HUES6 (cell line): ENCODE measurements at regions not wholly inside any gene's neighbourhood (a gene's known extent, or its start where the extent isn't known, plus 50 kb on each side); places are given as distances from the start of the nearest gene placed in this dataset.

Experiments used
- H3K27ac ChIP-seq: 2 replicates; pipeline ENCODE4 v1.7.0; 2013; ENCODE audit warnings: low read depth, mild to moderate bottlenecking, low read length, inconsistent platforms
- H3K27me3 ChIP-seq: 2 replicates; pipeline ENCODE4 v1.6.1; 2013; ENCODE audit warnings: low read length; ENCODE audit not compliant: control insufficient read depth, insufficient read depth
- H3K36me3 ChIP-seq: 2 replicates; pipeline ENCODE4 v1.6.1; 2013; ENCODE audit warnings: low read length; ENCODE audit not compliant: control insufficient read depth, insufficient read depth
- H3K4me1 ChIP-seq: 2 replicates; pipeline ENCODE4 v1.6.1; 2013; ENCODE audit warnings: low read length; ENCODE audit not compliant: control insufficient read depth, insufficient read depth
- H3K4me3 ChIP-seq: 2 replicates; pipeline ENCODE4 v1.5.1; 2013; ENCODE audit warnings: low read depth, low read length
- H3K9ac ChIP-seq: one replicate; pipeline ENCODE4 v1.6.1; 2013; ENCODE audit warnings: mild to moderate bottlenecking, low read length
- H3K9me3 ChIP-seq: 2 replicates; pipeline ENCODE4 v1.6.1; 2013; ENCODE audit warnings: low read depth, low read length; ENCODE audit not compliant: control insufficient read depth, insufficient read depth

DNA sequence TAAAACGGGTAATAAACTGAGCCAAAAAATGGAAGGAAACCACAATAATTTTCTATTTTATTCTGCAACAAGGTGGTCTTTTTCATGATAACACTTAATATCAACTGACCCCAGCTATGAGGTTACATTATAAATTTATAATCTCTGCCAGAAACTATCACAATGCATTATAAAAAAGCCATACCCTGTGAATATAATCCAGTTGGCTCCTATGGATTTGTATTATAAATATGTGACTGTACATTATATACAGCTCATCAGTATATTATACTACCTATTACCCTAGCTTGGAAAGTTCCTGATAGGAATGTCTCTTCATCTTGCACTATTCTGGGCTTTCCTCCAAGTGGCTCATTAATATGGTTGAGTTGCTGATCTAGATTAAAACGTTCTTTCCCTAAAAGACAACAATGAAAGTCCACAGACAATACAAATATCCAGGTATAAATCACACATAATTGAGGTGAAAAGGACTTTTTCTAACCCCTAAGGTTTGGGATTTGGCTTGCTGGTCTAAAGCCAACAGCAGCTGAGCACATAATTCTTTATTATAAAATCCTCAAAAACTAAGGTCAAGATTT is 487.7 kb downstream of the TTLL7 start:
- Histone ChIP-seq H3K36me3 (no peaks in the 10 kb centered on the region), H3K27me3 (no peaks in the 10 kb centered on the region), H3K9ac (no peak overlapping the region), H3K4me1 (no peaks in the 10 kb centered on the region), H3K4me3 (no peak overlapping the region), H3K9me3 (no peaks in the 10 kb centered on the region), H3K27ac (no peak overlapping the region)

DNA sequence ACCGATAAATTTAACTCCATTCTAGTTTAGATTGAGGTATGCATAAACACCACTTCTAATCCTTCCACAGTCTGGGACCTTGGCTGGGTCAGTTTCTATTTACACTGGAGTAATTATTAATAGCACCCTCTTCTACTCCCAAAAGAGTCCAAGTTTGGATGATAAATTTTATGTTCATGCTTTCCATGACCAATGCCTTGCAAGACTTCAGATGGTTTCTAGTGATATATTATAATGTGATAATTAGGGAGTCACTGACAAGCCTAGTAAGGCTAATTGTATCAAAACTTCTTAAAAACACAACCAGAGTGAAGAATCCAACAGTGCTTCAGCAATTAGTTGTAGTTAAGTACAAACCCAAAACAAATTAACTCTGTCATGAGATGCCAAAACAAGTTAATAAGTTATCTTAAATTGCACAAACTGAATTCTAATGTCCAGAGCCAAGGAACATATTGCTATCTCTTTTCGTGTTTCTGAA is 489.6 kb downstream of the TTLL7 start:
- Histone ChIP-seq H3K9ac (no peak overlapping the region), H3K9me3 (no peaks in the 10 kb centered on the region), H3K36me3 (no peaks in the 10 kb centered on the region), H3K27ac (no peak overlapping the region), H3K27me3 (no peaks in the 10 kb centered on the region), H3K4me1 (no peaks in the 10 kb centered on the region), H3K4me3 (no peak overlapping the region)

DNA sequence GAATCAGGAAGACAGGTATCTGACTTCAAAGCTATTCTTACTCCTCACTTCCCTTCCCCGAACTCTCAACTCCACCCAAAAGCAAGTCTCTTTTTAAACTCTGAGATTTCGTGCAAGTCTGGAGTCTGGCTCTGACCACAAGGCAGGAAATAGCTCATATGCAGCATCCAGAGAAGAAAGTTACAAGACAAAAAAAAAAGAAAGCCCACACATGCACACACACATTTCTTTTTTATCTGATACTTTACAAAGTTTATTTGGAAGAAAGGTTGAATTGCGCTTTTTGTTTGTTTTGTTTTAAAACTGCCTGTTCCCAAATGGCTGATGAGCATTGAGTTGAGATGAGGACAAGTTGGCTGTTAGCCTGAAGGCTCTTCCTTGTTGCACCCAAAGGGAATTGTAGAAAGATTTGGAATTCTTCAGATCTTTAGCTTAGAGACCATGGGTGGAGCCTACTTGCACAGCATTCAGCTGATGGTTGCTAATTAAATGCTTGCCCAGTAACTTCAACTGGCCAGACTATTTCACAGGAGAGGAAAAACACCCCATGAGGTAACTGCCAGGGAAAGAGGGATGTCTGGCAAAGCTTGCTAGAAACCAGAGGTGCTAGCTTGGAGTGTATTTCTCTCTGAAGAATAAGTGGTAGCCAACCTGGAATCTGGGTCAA is 490.3 kb downstream of the TTLL7 start:
- Histone ChIP-seq H3K36me3 (no peaks in the 10 kb centered on the region), H3K9ac (no peak overlapping the region), H3K27ac (no peak overlapping the region), H3K9me3 (no peaks in the 10 kb centered on the region), H3K4me3 (no peak overlapping the region), H3K27me3 (no peaks in the 10 kb centered on the region), H3K4me1 (no peaks in the 10 kb centered on the region)

DNA sequence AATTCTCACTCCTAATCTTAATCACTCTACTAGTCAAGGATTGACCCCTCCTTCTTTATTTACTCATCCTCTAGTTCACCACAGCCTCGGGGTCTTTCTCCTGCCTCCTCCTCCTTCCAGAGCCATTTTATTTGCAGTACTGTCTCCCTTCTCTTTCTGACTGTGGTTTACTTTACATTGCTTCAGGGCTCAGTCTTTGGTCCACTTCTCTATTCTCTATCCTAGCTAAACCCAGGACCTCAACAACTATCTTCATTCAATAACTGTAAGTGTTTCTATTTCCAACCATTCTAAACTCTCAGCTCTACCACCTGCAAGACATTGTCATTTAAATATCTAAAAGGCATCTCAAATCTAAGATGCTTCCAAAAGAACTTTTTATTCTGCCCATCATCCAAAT is 493.8 kb downstream of the TTLL7 start:
- H3K9me3 ChIP-seq, result no peaks in the 10 kb centered on the region
- no peak overlapping the region for H3K4me3 ChIP-seq
- no peaks in the 10 kb centered on the region for H3K4me1 ChIP-seq
- H3K36me3 ChIP-seq, result no peaks in the 10 kb centered on the region
- no peak overlapping the region for H3K27ac ChIP-seq
- H3K27me3 ChIP-seq, result no peaks in the 10 kb centered on the region
- H3K9ac ChIP-seq, result no peak overlapping the region

DNA sequence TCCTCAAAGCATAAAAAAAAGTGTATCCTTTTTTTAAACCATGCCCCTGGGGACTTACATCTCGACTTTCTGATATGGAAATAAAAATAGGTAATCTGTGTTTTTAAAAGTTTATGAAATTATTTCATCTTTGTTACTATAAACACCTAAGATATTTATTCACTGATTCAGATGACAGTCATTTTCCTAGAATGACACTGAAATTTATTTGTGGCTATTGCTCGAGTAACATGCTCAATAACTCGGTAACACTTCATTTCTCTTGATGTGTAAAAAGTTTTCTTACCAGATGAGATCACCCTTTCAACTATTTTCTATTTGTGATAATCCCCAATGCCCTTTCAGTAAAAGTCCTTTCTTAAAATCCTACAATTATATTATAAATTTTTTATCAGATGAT is 495.8 kb downstream of the TTLL7 start:
- no peaks in the 10 kb centered on the region for H3K36me3 ChIP-seq
- H3K9ac ChIP-seq, result no peak overlapping the region
- no peak overlapping the region for H3K4me3 ChIP-seq
- H3K27ac ChIP-seq, result no peak overlapping the region
- H3K27me3 ChIP-seq, result no peaks in the 10 kb centered on the region
- no peaks in the 10 kb centered on the region for H3K9me3 ChIP-seq
- H3K4me1 ChIP-seq, result no peaks in the 10 kb centered on the region

DNA sequence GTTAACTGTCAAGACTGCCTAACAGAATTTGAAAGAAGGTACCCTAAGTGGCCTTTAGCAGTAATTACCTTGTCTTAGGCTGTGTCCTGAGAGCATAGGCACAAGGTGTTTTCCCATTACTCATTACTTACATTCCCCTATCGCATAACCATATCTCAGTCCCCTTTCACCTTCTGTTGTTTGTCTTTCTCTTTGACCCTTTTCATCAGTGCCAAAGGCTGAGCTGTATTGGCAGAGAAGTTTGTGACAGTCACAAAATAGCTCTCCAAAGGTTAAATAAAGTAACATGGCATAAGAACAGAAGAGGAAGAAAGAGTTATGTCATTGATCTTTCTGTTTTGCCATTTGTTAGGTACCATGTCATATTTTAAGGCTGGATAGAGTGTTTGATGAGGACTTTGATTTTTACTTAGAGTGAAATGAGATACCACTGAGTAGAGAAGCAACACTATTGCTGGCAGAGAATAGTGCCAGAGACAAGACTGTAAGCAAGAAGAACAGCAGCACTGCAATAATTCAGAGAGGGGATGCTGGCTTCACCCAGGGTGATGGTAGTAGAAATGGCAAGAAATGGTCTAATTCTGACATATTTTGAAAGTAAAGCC is 497.8 kb downstream of the TTLL7 start:
- Histone ChIP-seq H3K9ac (no peak overlapping the region), H3K27ac (no peak overlapping the region), H3K36me3 (no peaks in the 10 kb centered on the region), H3K4me1 (no peaks in the 10 kb centered on the region), H3K4me3 (no peak overlapping the region), H3K27me3 (no peaks in the 10 kb centered on the region), H3K9me3 (no peaks in the 10 kb centered on the region)

DNA sequence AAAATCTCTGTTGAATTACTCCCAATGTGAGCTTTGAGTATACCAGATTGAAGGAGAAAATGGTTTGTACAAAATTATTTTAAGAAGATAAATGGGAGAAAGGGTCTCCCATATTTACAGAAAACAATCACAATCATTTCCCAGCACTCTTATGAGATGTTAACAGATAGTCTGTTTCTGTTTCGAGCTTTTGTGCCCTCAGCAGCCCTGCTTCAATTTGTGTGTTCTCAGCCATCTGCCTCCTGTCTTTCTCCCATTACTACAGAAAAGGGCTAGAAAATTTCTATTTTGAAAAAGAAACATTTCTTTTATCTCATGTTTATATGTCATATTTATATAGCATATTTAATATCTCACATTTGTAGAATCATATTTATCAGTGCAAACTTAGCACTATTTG is 498.4 kb downstream of the TTLL7 start:
- Histone ChIP-seq H3K27me3 (no peaks in the 10 kb centered on the region), H3K4me3 (no peak overlapping the region), H3K4me1 (no peaks in the 10 kb centered on the region), H3K9ac (no peak overlapping the region), H3K36me3 (no peaks in the 10 kb centered on the region), H3K9me3 (no peaks in the 10 kb centered on the region), H3K27ac (no peak overlapping the region)

DNA sequence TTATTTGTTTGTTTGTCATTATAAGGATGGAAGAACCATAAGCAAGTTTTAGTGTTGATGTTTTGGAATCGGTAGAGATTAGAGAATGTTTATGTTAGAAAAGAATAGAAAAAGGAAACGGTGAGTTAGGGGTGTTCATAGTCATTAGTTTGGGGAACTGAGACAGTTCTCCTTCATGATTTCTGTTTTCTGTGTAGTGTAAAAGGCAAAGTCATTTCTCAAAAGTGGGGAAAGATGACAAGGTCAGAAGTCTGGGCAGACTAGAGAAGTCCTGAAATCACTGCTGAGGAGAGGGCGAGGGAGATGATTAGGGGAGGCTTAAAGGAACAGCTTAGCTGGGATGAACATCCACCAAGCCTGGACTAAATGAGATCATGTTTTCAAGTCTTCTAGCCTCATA is 498.9 kb downstream of the TTLL7 start:
- Histone ChIP-seq H3K27ac (no peak overlapping the region), H3K4me3 (no peak overlapping the region), H3K9ac (no peak overlapping the region), H3K27me3 (no peaks in the 10 kb centered on the region), H3K4me1 (no peaks in the 10 kb centered on the region), H3K36me3 (no peaks in the 10 kb centered on the region), H3K9me3 (no peaks in the 10 kb centered on the region)

DNA sequence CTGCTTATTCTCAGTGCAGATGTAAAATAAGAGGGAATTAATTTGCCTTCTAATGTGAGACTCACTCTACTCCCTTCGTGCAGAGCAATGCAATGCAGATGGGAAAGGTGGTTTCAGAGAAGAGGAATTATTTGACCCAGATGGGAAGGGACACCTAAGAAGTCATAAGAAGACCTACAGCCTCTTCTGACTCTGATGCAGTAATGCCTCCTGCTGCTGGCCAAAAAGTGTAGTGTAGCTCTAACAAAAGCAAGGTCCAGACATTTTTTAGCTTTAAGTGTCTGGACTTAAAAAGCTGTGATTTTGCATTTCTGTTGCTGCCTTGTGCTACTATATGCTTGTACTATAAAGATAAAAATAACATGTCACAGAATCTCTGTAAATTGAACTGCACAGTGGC is 501.4 kb downstream of the TTLL7 start:
- no peaks in the 10 kb centered on the region for H3K36me3 ChIP-seq
- H3K9me3 ChIP-seq, result no peaks in the 10 kb centered on the region
- H3K27me3 ChIP-seq, result no peaks in the 10 kb centered on the region
- no peak overlapping the region for H3K27ac ChIP-seq
- no peaks in the 10 kb centered on the region for H3K4me1 ChIP-seq
- H3K9ac ChIP-seq, result no peak overlapping the region
- no peak overlapping the region for H3K4me3 ChIP-seq

DNA sequence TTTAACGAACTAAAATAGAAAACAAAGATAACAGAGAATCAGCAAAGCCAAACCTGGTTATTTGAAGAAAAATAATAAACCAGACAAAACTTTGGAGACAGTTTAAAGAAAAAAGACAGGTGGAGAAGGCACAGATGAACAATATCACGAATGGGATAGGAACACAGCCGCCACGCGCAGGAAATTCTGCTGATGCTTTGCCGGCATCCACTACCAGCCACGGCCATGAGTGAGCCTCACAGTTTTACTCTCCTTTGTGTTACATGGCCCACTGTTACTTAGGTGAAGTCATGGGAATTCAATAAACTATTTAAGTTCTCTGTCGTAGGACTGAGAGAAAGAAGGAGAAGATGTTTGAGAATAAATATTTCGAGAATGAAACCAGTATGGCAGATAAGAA is 503.4 kb downstream of the TTLL7 start:
- no peak overlapping the region for H3K4me3 ChIP-seq
- H3K4me1 ChIP-seq, result no peaks in the 10 kb centered on the region
- H3K9ac ChIP-seq, result no peak overlapping the region
- no peak overlapping the region for H3K27ac ChIP-seq
- H3K36me3 ChIP-seq, result no peaks in the 10 kb centered on the region
- no peaks in the 10 kb centered on the region for H3K27me3 ChIP-seq
- no peaks in the 10 kb centered on the region for H3K9me3 ChIP-seq

DNA sequence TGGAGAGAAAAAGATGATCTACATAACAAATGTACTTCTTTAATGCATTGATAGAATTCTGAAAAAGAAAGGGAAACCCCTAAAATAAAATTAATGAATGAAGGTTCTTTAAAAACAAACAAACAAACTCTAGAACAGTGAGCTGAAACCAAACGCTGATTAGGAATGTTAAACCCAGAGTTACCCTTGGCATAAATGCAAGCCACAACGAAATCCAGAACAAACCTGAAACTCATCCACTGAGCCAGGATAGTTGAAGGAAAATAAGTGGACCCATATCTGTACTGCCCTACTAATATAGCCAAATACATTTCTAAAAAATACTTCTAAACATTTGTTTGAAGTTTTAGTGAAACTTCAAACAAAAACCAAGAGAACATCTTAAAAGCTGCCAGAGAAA is 505.3 kb downstream of the TTLL7 start:
- H3K4me1 ChIP-seq, result no peaks in the 10 kb centered on the region
- no peaks in the 10 kb centered on the region for H3K27me3 ChIP-seq
- no peaks in the 10 kb centered on the region for H3K36me3 ChIP-seq
- no peaks in the 10 kb centered on the region for H3K9me3 ChIP-seq
- H3K27ac ChIP-seq, result no peak overlapping the region
- H3K4me3 ChIP-seq, result no peak overlapping the region
- no peak overlapping the region for H3K9ac ChIP-seq
